ENCODE measurements at regions not wholly inside any gene's neighbourhood (a gene's known extent, or its start where the extent isn't known, plus 50 kb on each side); places are given as distances from the start of the nearest gene placed in this dataset.

DNA sequence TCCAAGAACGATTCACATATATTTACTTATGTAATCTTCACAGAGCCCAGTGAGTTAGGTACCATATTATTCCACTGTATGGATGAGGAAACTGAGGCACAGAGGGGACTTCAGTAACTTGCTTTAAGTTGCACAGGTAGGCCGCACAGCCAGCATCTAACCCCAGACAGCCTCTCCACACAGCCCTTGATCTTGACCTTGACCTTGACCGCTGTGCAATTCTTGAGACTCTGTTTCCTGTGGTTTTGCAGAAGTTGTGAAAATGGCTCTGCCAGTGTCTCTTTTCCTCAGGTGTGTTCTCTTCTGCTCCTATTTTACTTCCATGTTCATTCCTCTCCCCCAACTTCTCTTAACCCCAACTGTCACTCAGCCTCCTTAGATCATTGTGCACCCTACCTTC lies 206.5 kb downstream of the SOX11 start:
- no peak for TF ChIP-seq CBX3 (IDR thresholded peaks at IDR 0.05; ENCODE audit: low read depth)
- TF ChIP-seq SIN3A (IDR thresholded peaks at IDR 0.05; ENCODE audit: low read depth): no peak
- TF ChIP-seq POLR2AphosphoS5 (IDR thresholded peaks at IDR 0.05; ENCODE audit: low read depth, low read length): no peak
- no peak for TF ChIP-seq REST (IDR thresholded peaks at IDR 0.05; ENCODE audit: low read depth)
- no peak for TF ChIP-seq SRF (IDR thresholded peaks at IDR 0.05; ENCODE audit: low read depth)
- no peak for TF ChIP-seq TCF7L2 (IDR thresholded peaks at IDR 0.05; ENCODE audit: borderline replicate concordance, extremely low read depth, insufficient read depth, insufficient read length)
- TF ChIP-seq, protein P1, sequence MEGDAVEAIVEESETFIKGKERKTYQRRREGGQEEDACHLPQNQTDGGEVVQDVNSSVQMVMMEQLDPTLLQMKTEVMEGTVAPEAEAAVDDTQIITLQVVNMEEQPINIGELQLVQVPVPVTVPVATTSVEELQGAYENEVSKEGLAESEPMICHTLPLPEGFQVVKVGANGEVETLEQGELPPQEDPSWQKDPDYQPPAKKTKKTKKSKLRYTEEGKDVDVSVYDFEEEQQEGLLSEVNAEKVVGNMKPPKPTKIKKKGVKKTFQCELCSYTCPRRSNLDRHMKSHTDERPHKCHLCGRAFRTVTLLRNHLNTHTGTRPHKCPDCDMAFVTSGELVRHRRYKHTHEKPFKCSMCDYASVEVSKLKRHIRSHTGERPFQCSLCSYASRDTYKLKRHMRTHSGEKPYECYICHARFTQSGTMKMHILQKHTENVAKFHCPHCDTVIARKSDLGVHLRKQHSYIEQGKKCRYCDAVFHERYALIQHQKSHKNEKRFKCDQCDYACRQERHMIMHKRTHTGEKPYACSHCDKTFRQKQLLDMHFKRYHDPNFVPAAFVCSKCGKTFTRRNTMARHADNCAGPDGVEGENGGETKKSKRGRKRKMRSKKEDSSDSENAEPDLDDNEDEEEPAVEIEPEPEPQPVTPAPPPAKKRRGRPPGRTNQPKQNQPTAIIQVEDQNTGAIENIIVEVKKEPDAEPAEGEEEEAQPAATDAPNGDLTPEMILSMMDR (IDR thresholded peaks at IDR 0.05 in 2 of 3, conservative IDR thresholded peaks at IDR 0.05 in 1 of 3; ENCODE audit: borderline replicate concordance in 1 of 3, insufficient read depth in 1 of 3, low read depth in 2 of 3, low read length in 2 of 3): no peak
- TF ChIP-seq ELF1 (IDR thresholded peaks at IDR 0.05; ENCODE audit: borderline replicate concordance, low read depth): no peak
- TF ChIP-seq YY1 (IDR thresholded peaks at IDR 0.05; ENCODE audit: extremely low read depth, insufficient replicate concordance, low read depth, low read length): no peak
- no peak for TF ChIP-seq RAD21 (IDR thresholded peaks at IDR 0.05; ENCODE audit: low read depth)
- no peak for TF ChIP-seq MAX (IDR thresholded peaks at IDR 0.05)
- no peak for TF ChIP-seq ZFX (IDR thresholded peaks at IDR 0.05)
- no peak for TF ChIP-seq ZBTB33 (IDR thresholded peaks at IDR 0.05; ENCODE audit: extremely low read depth, insufficient replicate concordance, low read length)
- TF ChIP-seq SP1 (IDR thresholded peaks at IDR 0.05; ENCODE audit: low read depth): no peak
- no peak for TF ChIP-seq CEBPB (IDR thresholded peaks at IDR 0.05; ENCODE audit: low read depth)
- no peak for TF ChIP-seq JUND (IDR thresholded peaks at IDR 0.05)
- no peak for TF ChIP-seq EZH2 (IDR thresholded peaks at IDR 0.05)
- TF ChIP-seq, protein P2, sequence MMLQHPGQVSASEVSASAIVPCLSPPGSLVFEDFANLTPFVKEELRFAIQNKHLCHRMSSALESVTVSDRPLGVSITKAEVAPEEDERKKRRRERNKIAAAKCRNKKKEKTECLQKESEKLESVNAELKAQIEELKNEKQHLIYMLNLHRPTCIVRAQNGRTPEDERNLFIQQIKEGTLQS (IDR thresholded peaks at IDR 0.05): no peak
- TF ChIP-seq FOSL1 (IDR thresholded peaks at IDR 0.05; ENCODE audit: low read depth): no peak
- Histone ChIP-seq H3K27me3 (ENCODE audit: insufficient read depth, low read length) (no peaks in the 10 kb centered on the region), H3K27ac (ENCODE audit: low read depth, low read length) (no peak overlapping the region), H3K9ac (ENCODE audit: low read length) (no peak overlapping the region), H3K9me2 (ENCODE audit: insufficient read depth) (no peaks in the 10 kb centered on the region), H4K20me1 (ENCODE audit: insufficient read depth) (no peaks in the 10 kb centered on the region), H3K4me3 (replicated peaks in 1 of 2; ENCODE audit: low read depth in 1 of 2, low read length in 2 of 2) (no peak overlapping the region), H2AFZ (ENCODE audit: low read depth, low read length, poor library complexity, severe bottlenecking) (no peak overlapping the region), H3K9me3 (ENCODE audit: control insufficient read depth in 1 of 2, insufficient read depth in 1 of 2, low read depth in 1 of 2, low read length in 2 of 2) (peaks cover 6 to 25% of the 10 kb centered on the region in 2 experiments; a peak in 2 of 4 replicates), H3K4me2 (ENCODE audit: low read length) (no peak overlapping the region), H3K36me3 (ENCODE audit: control insufficient read depth in 1 of 2, insufficient read depth in 2 of 2, low read length in 2 of 2) (no peaks in the 10 kb centered on the region), H3K4me1 (ENCODE audit: control insufficient read depth in 1 of 2, insufficient read depth in 2 of 2, low read length in 2 of 2) (no peaks in the 10 kb centered on the region), H3K79me2 (ENCODE audit: insufficient read depth, low read length) (no peaks in the 10 kb centered on the region)
- DNase-seq (ENCODE audit: low read depth, low spot score): no peak
- BruUV-seq (replicated peaks): no TSS peak
- RAD21 ChIA-PET (ENCODE audit: low non-redundant PET in 1 of 2, low total read pairs in 2 of 2, uncharacterized antibody in 2 of 2, unreplicated experiment in 2 of 2): no interaction called here
- POLR2A ChIA-PET: no interaction called here
- ATAC-seq: no peak
- CTCF ChIA-PET: no interaction called here
- intact Hi-C loops (cut with micrococcal nuclease): no loop called here

Data from HCT116 (cell line).